Erythroblast (primary cell): ENCODE measurements at regions not wholly inside any gene's neighbourhood (a gene's known extent, or its start where the extent isn't known, plus 50 kb on each side); places are given as distances from the start of the nearest gene placed in this dataset.

Source experiments
- GATA1 ChIP-seq: IDR thresholded peaks from 2 replicates; pipeline ENCODE4 v1.6.1; 2011; ENCODE audit warnings: low read depth, mild to moderate bottlenecking, control low read depth, low read length, moderate library complexity
- POLR2A ChIP-seq: IDR thresholded peaks from 2 replicates; pipeline ENCODE4 v1.6.1; 2011; ENCODE audit warnings: mild to moderate bottlenecking, low read length

GRCh38 chr2:177028296-177028695, 184.3 kb upstream of the HNRNPA3 start:
- TF ChIP-seq POLR2A (no peak), GATA1 (no peak)
